Mesodermal cell (in vitro differentiated cells): ENCODE measurements at regions not wholly inside any gene's neighbourhood (a gene's known extent, or its start where the extent isn't known, plus 50 kb on each side); places are given as distances from the start of the nearest gene placed in this dataset.

Experiments used
- H3K27ac ChIP-seq: 2 replicates; pipeline ENCODE4 v1.7.0; 2013; ENCODE audit warnings: mild to moderate bottlenecking, low read depth, low read length, moderate library complexity; ENCODE audit not compliant: severe bottlenecking
- H3K36me3 ChIP-seq: 2 replicates; pipeline ENCODE4 v1.7.1; 2013; ENCODE audit warnings: mild to moderate bottlenecking, low read length, moderate library complexity; ENCODE audit not compliant: control insufficient read depth, insufficient read depth
- H3K4me1 ChIP-seq: one replicate; pipeline ENCODE4 v1.7.1; 2013; ENCODE audit warnings: mild to moderate bottlenecking, low read length; ENCODE audit not compliant: insufficient read depth, control insufficient read depth, poor library complexity, severe bottlenecking
- H3K4me3 ChIP-seq: 2 replicates; pipeline ENCODE4 v1.7.0; 2013; ENCODE audit warnings: low read length, control low read depth, mild to moderate bottlenecking; ENCODE audit not compliant: insufficient read depth, poor library complexity, severe bottlenecking; ENCODE audit errors: extremely low read depth
- H3K9me3 ChIP-seq: 2 replicates; pipeline ENCODE4 v1.7.1; 2013; ENCODE audit warnings: mild to moderate bottlenecking, low read length, moderate library complexity; ENCODE audit not compliant: control insufficient read depth
- WGBS, 2 experiments: methylation state at CpG; one replicate each; pipeline ENCODE4 v1.1.5; 2013; ENCODE audit warnings: missing lambda C conversion rate in 2 of 2; ENCODE audit not compliant: insufficient coverage in 2 of 2; 5-methylcytosine and 5-hydroxymethylcytosine counted together

DNA sequence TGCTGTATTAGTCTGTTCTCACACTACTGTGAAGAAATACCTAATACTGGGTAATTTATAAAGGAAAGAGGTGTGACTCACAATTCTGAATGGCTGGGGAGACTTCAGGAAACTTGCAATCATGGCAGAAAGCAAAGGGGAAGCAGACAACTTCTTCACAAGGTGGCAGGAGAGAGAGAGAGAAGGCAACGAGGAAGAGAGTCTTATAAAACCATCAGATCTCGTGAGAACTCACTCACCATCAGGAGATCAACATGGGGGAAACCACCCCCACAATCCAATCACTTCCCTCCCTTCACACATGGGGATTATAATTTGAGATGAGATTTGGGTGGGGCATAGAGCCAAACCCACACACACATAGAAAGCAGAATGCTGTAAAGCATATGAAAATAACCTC, 896.2 kb downstream of the CDH11 start:
- Histone ChIP-seq H3K4me1 (no peaks in the 10 kb centered on the region), H3K27ac (no peak overlapping the region), H3K36me3 (no peaks in the 10 kb centered on the region), H3K9me3 (no peaks in the 10 kb centered on the region), H3K4me3 (no peak overlapping the region)
- WGBS, 2 experiments = no CpG with 5 or more reads among the region's 2 CpGs

DNA sequence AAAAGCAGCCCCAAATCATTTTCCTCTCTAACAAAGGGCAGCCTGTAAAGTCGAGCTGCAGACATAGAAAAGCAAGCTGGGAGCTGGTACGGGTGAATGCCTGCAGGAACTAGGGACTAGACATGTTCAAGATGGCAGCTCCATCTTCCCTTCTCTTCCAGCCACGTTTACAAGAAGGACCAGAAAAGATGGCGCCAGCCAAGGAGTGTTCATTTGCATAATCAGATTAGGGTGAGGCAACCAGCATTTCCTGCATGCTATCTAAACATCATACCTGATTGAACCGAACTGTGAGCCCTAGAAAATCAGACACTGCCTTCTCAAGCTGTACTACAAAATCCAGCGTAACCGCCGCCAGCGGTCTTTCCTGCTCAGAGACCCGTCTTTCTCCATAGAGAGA, 896.8 kb downstream of the CDH11 start:
- H3K4me1 ChIP-seq = no peaks in the 10 kb centered on the region
- H3K4me3 ChIP-seq = no peak overlapping the region
- 60 to 69% methylated on average over 3 to 7 of the region's 10 CpGs for WGBS, 2 experiments
- no peaks in the 10 kb centered on the region for H3K9me3 ChIP-seq
- no peaks in the 10 kb centered on the region for H3K36me3 ChIP-seq
- H3K27ac ChIP-seq = no peak overlapping the region

DNA sequence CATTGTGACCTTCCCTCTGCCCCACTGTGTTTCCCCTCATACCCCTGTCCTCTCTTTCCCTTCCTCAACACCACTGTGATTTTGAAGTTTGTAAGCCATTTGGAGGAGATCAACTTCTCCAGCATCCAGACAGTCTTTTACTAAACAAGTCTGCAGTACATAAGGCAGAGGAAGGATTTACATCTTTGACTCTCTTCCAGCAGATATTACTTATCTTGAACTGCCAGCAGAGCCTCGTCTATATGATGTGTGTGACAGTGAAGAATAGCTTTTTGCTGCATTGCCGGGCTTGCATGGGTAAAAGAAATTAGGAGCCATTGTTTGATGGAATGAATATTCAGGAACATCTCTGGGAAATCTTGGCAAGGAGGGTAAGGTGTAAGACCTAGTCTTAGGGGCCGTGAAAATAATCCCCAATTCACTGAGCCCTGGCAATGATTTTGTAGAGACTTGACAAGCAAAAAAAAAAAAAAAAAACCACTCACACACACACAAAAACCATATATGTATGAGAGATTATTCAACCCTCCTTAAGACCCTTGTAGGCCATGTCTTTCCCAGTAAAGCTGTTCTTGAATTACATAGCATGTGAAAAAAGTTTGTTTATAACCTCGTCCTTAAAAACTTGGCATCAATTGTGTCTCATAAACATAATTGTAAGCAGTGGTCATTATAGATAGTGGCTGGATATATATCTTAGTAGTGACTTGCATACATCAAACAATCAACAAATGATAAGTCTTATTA, 903.9 kb downstream of the CDH11 start:
- WGBS, 2 experiments = 88 to 100% methylated on average over 1 to 2 of the region's 4 CpGs
- no peak overlapping the region for H3K27ac ChIP-seq
- H3K4me1 ChIP-seq = no peaks in the 10 kb centered on the region
- H3K9me3 ChIP-seq = no peaks in the 10 kb centered on the region
- H3K36me3 ChIP-seq = no peaks in the 10 kb centered on the region
- no peak overlapping the region for H3K4me3 ChIP-seq

DNA sequence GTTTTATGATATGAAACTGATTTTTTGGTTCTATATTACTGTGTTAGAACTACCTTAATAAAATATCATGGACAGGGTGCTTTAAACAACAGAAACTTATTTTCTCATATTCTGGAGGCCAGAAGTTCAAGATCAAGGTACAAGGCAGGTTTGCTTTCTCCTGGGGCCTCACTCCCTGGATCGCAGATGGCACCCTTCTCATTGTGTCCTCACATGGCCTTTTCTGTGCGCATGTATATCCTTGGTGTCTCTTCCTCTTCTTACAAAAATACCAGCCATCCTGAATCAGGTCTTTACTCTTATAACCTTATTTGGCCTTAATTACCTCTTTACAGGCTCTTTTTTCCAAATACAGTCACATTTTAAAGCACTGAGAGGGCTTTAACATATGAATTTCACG, 906.1 kb downstream of the CDH11 start:
- WGBS, 2 experiments = 87 to 89% methylated on average over 2 to 3 of the region's 3 CpGs
- H3K4me3 ChIP-seq = no peak overlapping the region
- no peak overlapping the region for H3K27ac ChIP-seq
- no peaks in the 10 kb centered on the region for H3K36me3 ChIP-seq
- no peaks in the 10 kb centered on the region for H3K4me1 ChIP-seq
- no peaks in the 10 kb centered on the region for H3K9me3 ChIP-seq

DNA sequence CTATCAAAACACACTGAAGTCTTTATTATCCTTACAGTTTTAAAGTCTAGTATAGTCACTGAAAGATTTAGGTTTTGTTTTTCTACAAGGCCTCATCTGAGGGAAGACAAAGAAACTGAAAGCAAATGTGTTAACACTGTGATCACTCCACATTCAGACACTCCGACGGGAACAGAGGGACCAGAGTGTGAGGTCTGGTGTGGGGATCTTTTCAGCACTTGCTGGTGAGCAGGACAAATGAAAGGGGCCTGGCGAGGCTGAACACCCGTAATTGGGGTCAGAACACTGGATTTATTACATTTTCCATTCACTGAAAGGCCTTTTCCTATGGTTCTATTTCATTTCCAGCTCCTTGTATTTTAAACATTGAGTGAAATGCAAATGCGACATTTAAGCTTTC, 910.5 kb downstream of the CDH11 start:
- no peaks in the 10 kb centered on the region for H3K9me3 ChIP-seq
- H3K27ac ChIP-seq = no peak overlapping the region
- WGBS, 2 experiments = 93 to 100% methylated on average over 2 to 5 of the region's 5 CpGs

DNA sequence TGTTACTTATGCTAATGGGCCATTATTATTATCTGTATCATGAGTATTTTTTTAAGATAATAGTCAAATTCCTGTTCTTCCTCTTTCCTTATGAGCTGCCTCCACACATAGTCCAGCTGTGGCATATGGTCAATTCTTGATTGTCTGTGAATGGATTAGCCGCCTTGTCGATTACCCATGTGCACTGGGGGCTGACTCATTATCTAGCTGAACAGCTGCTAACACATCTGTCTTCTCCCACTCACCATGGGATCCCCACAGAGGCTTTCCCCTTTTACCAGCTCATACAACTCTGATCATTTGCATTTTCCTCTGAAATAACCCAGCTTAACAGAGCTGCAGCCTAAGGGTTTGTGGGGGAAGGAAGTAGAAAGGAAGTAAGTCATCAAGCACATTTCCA, 915.0 kb downstream of the CDH11 start:
- H3K4me1 ChIP-seq = no peaks in the 10 kb centered on the region
- H3K4me3 ChIP-seq = no peak overlapping the region
- no peaks in the 10 kb centered on the region for H3K9me3 ChIP-seq
- H3K27ac ChIP-seq = no peak overlapping the region
- 79 to 100% methylated on average over 1 to 2 of the region's 2 CpGs for WGBS, 2 experiments
- H3K36me3 ChIP-seq = no peaks in the 10 kb centered on the region

More for the DNA sequence above, 910.5 kb downstream of the CDH11 start:
- Histone ChIP-seq H3K4me3 (no peak overlapping the region), H3K36me3 (no peaks in the 10 kb centered on the region), H3K4me1 (no peaks in the 10 kb centered on the region)

DNA sequence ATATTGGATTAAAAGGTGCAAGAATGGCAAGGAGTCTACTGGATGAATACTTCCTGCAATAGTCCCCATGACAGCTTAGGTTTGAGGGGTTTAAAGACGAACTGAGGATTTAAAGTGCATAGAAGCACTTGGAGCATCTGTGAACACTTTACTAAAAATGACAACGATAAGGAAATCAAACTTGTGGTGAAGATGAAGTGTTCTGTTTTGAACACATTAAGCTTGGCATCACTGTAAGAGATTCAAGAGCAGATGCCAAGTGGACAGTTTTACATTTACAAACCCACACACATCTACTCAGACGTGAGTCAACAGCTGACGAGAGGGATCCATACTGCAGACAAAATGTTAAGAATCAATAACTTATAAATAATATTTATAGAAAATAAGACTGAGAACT, 918.7 kb downstream of the CDH11 start:
- H3K9me3 ChIP-seq = no peaks in the 10 kb centered on the region
- H3K4me1 ChIP-seq = no peaks in the 10 kb centered on the region
- no peaks in the 10 kb centered on the region for H3K36me3 ChIP-seq
- H3K27ac ChIP-seq = no peak overlapping the region
- H3K4me3 ChIP-seq = no peak overlapping the region
- 88 to 100% methylated on average over 1 of the region's 4 CpGs for WGBS, 2 experiments

DNA sequence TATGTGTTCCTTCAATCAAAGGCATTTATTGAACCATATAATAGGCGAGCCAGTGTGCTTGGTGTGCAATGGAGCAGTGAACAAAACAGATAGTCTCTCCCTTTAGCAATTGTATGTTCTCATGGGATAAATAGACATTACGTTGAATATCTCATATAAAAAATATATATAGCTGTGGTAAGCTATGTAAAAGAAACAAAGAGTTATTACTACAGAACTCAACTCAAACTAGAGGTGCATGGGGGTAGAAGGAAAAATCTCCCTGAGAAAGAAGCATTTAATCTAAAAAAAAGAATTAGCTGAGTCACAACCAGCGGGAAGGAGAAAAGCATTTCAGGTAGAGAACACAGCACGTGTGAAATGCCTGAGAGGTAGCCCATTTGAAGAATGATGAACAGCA, 919.3 kb downstream of the CDH11 start:
- 58 to 64% methylated on average over 2 of the region's 4 CpGs for WGBS, 2 experiments
- Histone ChIP-seq H3K9me3 (no peaks in the 10 kb centered on the region), H3K4me1 (no peaks in the 10 kb centered on the region), H3K4me3 (no peak overlapping the region), H3K27ac (no peak overlapping the region), H3K36me3 (no peaks in the 10 kb centered on the region)

DNA sequence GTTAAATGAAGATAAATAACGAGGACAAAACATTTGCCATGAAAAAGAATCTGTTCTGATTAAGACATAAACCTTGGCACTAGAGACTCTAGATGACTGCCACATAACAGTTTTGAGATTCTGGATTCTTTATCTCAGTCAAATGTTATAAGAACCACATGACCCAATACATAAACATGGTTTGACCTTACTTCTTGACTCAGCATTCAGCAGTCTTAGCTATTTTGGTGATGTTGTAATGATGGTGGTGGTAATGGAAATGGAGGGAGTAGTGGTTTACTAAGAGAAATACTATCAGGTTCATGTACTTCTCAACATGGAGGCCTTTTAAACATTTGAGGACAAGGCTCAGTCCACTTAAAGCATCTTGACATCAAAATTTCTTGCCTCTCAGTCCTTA, 925.4 kb downstream of the CDH11 start:
- Histone ChIP-seq H3K27ac (no peak overlapping the region), H3K4me3 (no peak overlapping the region), H3K9me3 (no peaks in the 10 kb centered on the region), H3K4me1 (no peaks in the 10 kb centered on the region), H3K36me3 (no peaks in the 10 kb centered on the region)
- WGBS, 2 experiments = 57% methylated on average over 1 of the region's 1 CpG; no CpG with 5 or more reads in 1 of the 2 experiments

DNA sequence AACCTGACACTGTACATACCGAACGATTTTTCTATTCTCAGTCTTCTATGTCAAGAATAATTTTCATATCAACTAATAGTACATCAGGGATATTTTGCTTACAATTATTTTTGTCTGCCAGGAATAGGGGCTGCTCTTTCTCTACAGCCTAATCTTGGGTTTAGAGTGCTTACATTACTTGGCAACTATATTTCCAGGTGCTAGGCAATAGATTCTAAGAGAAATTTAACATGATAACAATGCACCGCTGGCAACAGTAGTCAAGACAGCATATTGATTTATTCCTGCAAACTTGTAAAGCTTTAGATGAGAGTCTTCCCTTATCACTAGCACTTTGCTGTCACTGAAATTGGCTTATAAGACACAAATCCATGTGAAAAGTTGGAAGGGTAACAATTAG, 935.9 kb downstream of the CDH11 start:
- Histone ChIP-seq H3K4me3 (no peak overlapping the region), H3K36me3 (no peaks in the 10 kb centered on the region), H3K4me1 (no peaks in the 10 kb centered on the region), H3K27ac (no peak overlapping the region), H3K9me3 (no peaks in the 10 kb centered on the region)
- no CpG with 5 or more reads among the region's 3 CpGs for WGBS, 2 experiments

DNA sequence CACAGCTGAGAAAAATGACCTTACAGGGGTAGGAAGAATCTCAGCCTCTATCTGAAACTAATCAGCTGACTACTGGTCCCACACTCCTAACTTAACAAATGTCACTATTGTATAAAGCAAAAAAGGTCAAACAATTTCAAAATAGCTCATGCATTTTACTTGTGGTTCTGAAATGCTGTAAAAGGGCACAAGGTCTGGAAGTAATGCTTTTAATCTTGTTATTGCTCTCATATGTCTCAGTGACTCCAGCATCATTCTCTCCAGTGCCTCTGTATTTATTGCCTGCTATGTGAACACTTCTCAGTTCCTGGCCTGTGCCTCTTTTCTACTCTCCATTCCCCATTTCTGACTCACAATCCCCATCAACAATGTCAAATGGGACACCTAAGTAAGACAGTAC, 937.7 kb downstream of the CDH11 start:
- no peaks in the 10 kb centered on the region for H3K9me3 ChIP-seq
- no peaks in the 10 kb centered on the region for H3K36me3 ChIP-seq
- no peak overlapping the region for H3K27ac ChIP-seq
- no peaks in the 10 kb centered on the region for H3K4me1 ChIP-seq
- no peak overlapping the region for H3K4me3 ChIP-seq
